Neural progenitor cell (in vitro differentiated cells): ENCODE measurements at regions not wholly inside any gene's neighbourhood (a gene's known extent, or its start where the extent isn't known, plus 50 kb on each side); places are given as distances from the start of the nearest gene placed in this dataset.

Source experiments
- DNase-seq: peaks from one replicate; pipeline ENCODE4 v3.0.0-alpha.2; 2016; ENCODE audit warnings: low spot score
- H2AFZ ChIP-seq: fragments of 200-600 bp; sonication (generic); replicated peaks from 2 replicates; pipeline ENCODE4 v1.6.1; 2016; ENCODE audit warnings: antibody characterized with exemption
- H3F3A ChIP-seq: fragments of 200-600 bp; sonication (generic); 2 replicates; pipeline ENCODE4 v1.6.1; 2016; ENCODE audit warnings: antibody characterized with exemption, low read depth
- H3K27ac ChIP-seq: fragments of 200-600 bp; sonication (generic); 2 replicates; pipeline ENCODE4 v1.5.1; 2016; ENCODE audit warnings: mild to moderate bottlenecking
- H3K27me3 ChIP-seq: fragments of 200-600 bp; sonication (generic); 2 replicates; pipeline ENCODE4 v1.6.1; 2016; ENCODE audit warnings: mild to moderate bottlenecking, moderate library complexity
- H3K36me3 ChIP-seq: fragments of 200-600 bp; sonication (generic); 2 replicates; pipeline ENCODE4 v1.5.1; 2016
- H3K4me1 ChIP-seq: fragments of 200-600 bp; sonication (generic); 2 replicates; pipeline ENCODE4 v1.6.1; 2016; ENCODE audit warnings: mixed run types
- H3K4me2 ChIP-seq: fragments of 200-600 bp; sonication (generic); 2 replicates; pipeline ENCODE4 v1.6.1; 2016
- H3K4me3 ChIP-seq: fragments of 200-600 bp; sonication (generic); 2 replicates; pipeline ENCODE4 v1.5.1; 2016
- H3K79me2 ChIP-seq: fragments of 200-600 bp; sonication (generic); 2 replicates; pipeline ENCODE4 v1.6.1; 2016; ENCODE audit warnings: low read depth
- H3K9ac ChIP-seq: fragments of 200-600 bp; sonication (generic); 2 replicates; pipeline ENCODE4 v1.6.1; 2016
- H3K9me3 ChIP-seq: fragments of 200-600 bp; sonication (generic); 2 replicates; pipeline ENCODE4 v1.5.1; 2016; ENCODE audit warnings: low read depth
- H4K20me1 ChIP-seq: fragments of 200-600 bp; sonication (generic); 2 replicates; pipeline ENCODE4 v1.6.1; 2016; ENCODE audit warnings: low read depth
- H3K27ac Mint-ChIP-seq: 3 replicates; pipeline ENCODE4 v1.8.0; 2021; ENCODE audit warnings: mixed read lengths
- H3K27me3 Mint-ChIP-seq: 2 replicates; pipeline ENCODE4 v1.8.0; 2022; ENCODE audit warnings: low read depth, mild to moderate bottlenecking, inconsistent platforms, moderate library complexity, mixed read lengths; ENCODE audit not compliant: insufficient read depth
- H3K36me3 Mint-ChIP-seq: 3 replicates; pipeline ENCODE4 v1.8.0; 2021; ENCODE audit warnings: mixed read lengths
- H3K4me1 Mint-ChIP-seq: 3 replicates; pipeline ENCODE4 v1.8.0; 2021; ENCODE audit warnings: mixed read lengths
- H3K4me3 Mint-ChIP-seq: 3 replicates; pipeline ENCODE4 v1.8.0; 2021; ENCODE audit warnings: mild to moderate bottlenecking, moderate library complexity, mixed read lengths
- H3K9me3 Mint-ChIP-seq: 3 replicates; pipeline ENCODE4 v1.8.0; 2020; ENCODE audit warnings: mixed read lengths
- EZH2 ChIP-seq: fragments of 200-600 bp; sonication (generic); IDR thresholded peaks from 2 replicates; pipeline ENCODE4 v1.6.1; 2017; ENCODE audit warnings: antibody characterized with exemption, mild to moderate bottlenecking, moderate library complexity
- EZH2phosphoT487 ChIP-seq: fragments of 200-600 bp; sonication (generic); IDR thresholded peaks from 2 replicates; pipeline ENCODE4 v1.6.1; 2017; ENCODE audit warnings: antibody characterized with exemption
- TF ChIP-seq, protein P1 (sequence below): fragments of 200-600 bp; sonication (generic); IDR thresholded peaks from 2 replicates; pipeline ENCODE4 v1.5.1; 2017; ENCODE audit warnings: antibody characterized with exemption, mild to moderate bottlenecking

DNA sequence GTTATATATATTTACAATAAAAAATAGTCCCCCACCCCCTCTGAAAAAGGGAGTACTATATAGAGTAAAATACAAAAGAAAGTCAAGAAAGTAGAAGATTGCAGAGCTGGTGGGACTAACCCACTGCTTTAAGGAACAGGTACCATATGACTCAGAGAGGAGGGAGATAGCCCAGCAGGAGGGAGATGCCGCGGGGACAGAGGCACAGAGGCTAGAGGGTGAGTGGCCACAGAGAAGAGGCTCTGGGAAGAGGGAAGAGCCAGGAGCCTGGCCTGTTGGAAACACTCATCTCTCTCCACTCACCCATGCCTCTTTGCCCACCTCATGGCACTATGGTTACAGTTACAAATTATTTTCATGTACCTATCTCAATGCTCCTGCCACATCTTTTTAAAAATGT lies 53.6 kb upstream of the LYVE1 start:
- H3K4me1 ChIP-seq: no peaks in the 10 kb centered on the region
- H3K27me3 ChIP-seq: no peaks in the 10 kb centered on the region
- no peak overlapping the region for H3K4me3 Mint-ChIP-seq
- no peak overlapping the region for H3K9ac ChIP-seq
- no peaks in the 10 kb centered on the region for H3K79me2 ChIP-seq
- no peaks in the 10 kb centered on the region for H3K9me3 Mint-ChIP-seq
- H3K36me3 ChIP-seq: no peaks in the 10 kb centered on the region
- no peaks in the 10 kb centered on the region for H3K4me1 Mint-ChIP-seq
- TF ChIP-seq EZH2phosphoT487: no peak
- TF ChIP-seq, protein P1, sequence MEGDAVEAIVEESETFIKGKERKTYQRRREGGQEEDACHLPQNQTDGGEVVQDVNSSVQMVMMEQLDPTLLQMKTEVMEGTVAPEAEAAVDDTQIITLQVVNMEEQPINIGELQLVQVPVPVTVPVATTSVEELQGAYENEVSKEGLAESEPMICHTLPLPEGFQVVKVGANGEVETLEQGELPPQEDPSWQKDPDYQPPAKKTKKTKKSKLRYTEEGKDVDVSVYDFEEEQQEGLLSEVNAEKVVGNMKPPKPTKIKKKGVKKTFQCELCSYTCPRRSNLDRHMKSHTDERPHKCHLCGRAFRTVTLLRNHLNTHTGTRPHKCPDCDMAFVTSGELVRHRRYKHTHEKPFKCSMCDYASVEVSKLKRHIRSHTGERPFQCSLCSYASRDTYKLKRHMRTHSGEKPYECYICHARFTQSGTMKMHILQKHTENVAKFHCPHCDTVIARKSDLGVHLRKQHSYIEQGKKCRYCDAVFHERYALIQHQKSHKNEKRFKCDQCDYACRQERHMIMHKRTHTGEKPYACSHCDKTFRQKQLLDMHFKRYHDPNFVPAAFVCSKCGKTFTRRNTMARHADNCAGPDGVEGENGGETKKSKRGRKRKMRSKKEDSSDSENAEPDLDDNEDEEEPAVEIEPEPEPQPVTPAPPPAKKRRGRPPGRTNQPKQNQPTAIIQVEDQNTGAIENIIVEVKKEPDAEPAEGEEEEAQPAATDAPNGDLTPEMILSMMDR: no peak
- TF ChIP-seq EZH2: no peak
- H3K4me2 ChIP-seq: no peak overlapping the region
- H3K27ac ChIP-seq: no peak overlapping the region
- H3K9me3 ChIP-seq: no peaks in the 10 kb centered on the region
- no peaks in the 10 kb centered on the region for H3K27me3 Mint-ChIP-seq
- DNase-seq: no peak
- no peaks in the 10 kb centered on the region for H3F3A ChIP-seq
- no peak overlapping the region for H3K4me3 ChIP-seq
- no peak overlapping the region for H3K27ac Mint-ChIP-seq
- H4K20me1 ChIP-seq: no peaks in the 10 kb centered on the region
- H3K36me3 Mint-ChIP-seq: no peaks in the 10 kb centered on the region
- H2AFZ ChIP-seq: no peak overlapping the region

DNA sequence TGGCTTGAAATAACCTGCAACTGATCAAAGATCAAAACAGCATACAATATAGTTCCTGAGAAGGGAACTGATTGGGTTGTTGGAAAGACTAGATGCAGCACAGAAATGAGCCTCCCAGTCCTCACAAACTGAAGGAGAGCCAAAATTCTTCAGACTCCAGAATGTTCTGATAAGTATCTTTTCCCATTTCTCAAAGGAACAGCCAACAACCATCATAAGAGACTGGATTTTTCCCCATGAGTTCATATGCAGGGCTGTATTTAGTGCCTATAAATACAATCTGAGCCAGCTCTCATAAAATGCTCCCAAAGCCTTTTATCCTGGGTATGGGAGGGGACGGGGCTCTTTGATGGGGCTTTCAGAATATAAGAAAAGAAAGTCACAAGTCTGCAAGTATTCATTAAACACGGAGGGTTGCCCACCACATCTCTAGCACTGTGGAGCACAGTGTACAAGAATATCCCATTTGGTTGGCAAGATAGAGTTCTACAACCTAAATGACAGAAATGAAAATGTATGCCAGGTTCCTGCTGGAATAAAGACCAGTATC lies 50.7 kb upstream of the LYVE1 start:
- Histone ChIP-seq H3K4me3 (no peak overlapping the region), H3K79me2 (no peaks in the 10 kb centered on the region), H3K27ac (no peak overlapping the region), H3K4me2 (no peak overlapping the region), H3K36me3 (no peaks in the 10 kb centered on the region), H3K9ac (no peak overlapping the region), H3F3A (no peaks in the 10 kb centered on the region), H4K20me1 (no peaks in the 10 kb centered on the region), H3K9me3 (no peaks in the 10 kb centered on the region), H2AFZ (no peak overlapping the region), H3K27me3 (no peaks in the 10 kb centered on the region), H3K4me1 (no peaks in the 10 kb centered on the region)
- no peaks in the 10 kb centered on the region for H3K36me3 Mint-ChIP-seq
- TF ChIP-seq EZH2phosphoT487: no peak
- no peak for TF ChIP-seq EZH2
- TF ChIP-seq, protein P1: no peak
- no peak overlapping the region for H3K4me3 Mint-ChIP-seq
- H3K9me3 Mint-ChIP-seq: peaks cover 1% of the 10 kb centered on the region
- no peaks in the 10 kb centered on the region for H3K27me3 Mint-ChIP-seq
- DNase-seq: no peak
- H3K4me1 Mint-ChIP-seq: no peaks in the 10 kb centered on the region
- H3K27ac Mint-ChIP-seq: no peak overlapping the region

DNA sequence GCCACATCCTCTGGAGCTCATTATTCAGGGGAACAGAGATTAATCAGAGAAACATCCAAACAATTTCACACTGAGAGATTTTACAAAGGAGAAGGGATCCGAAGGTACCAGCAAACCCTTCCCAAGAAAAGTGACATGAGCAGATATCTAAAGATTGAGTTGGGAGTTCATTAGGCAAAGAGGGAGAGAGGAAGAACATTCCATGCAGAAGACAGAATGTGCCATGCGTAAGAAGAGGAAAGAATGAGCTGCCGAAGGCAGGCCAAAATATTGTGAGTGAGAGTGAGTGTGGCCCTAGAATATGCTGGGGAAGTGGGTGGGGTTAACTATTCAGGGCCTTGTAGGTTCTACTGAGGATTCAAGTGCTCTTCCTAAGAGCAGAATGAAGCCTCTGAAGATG lies 50.0 kb upstream of the LYVE1 start:
- Histone ChIP-seq H3K79me2 (no peaks in the 10 kb centered on the region), H3K9me3 (no peaks in the 10 kb centered on the region), H2AFZ (no peak overlapping the region), H3K4me3 (no peak overlapping the region), H3K4me1 (no peaks in the 10 kb centered on the region), H3K27ac (no peak overlapping the region), H3K9ac (no peak overlapping the region), H3K36me3 (no peaks in the 10 kb centered on the region), H3K27me3 (no peaks in the 10 kb centered on the region), H3F3A (no peaks in the 10 kb centered on the region), H3K4me2 (no peak overlapping the region), H4K20me1 (no peaks in the 10 kb centered on the region)
- H3K9me3 Mint-ChIP-seq: peaks cover 8% of the 10 kb centered on the region
- TF ChIP-seq, protein P1: no peak
- no peak for TF ChIP-seq EZH2phosphoT487
- TF ChIP-seq EZH2: no peak
- no peak overlapping the region for H3K27ac Mint-ChIP-seq
- peaks cover 3% of the 10 kb centered on the region for H3K36me3 Mint-ChIP-seq
- H3K4me3 Mint-ChIP-seq: no peak overlapping the region
- no peaks in the 10 kb centered on the region for H3K27me3 Mint-ChIP-seq
- DNase-seq: no peak
- no peaks in the 10 kb centered on the region for H3K4me1 Mint-ChIP-seq
